ENCODE measurements at regions not wholly inside any gene's neighbourhood (a gene's known extent, or its start where the extent isn't known, plus 50 kb on each side); places are given as distances from the start of the nearest gene placed in this dataset.
"Not testable (repeated sequence)": the region's sequence is repeated elsewhere in the genome, so short reads cannot be mapped to it uniquely, and the experiment has no call there.

DNA sequence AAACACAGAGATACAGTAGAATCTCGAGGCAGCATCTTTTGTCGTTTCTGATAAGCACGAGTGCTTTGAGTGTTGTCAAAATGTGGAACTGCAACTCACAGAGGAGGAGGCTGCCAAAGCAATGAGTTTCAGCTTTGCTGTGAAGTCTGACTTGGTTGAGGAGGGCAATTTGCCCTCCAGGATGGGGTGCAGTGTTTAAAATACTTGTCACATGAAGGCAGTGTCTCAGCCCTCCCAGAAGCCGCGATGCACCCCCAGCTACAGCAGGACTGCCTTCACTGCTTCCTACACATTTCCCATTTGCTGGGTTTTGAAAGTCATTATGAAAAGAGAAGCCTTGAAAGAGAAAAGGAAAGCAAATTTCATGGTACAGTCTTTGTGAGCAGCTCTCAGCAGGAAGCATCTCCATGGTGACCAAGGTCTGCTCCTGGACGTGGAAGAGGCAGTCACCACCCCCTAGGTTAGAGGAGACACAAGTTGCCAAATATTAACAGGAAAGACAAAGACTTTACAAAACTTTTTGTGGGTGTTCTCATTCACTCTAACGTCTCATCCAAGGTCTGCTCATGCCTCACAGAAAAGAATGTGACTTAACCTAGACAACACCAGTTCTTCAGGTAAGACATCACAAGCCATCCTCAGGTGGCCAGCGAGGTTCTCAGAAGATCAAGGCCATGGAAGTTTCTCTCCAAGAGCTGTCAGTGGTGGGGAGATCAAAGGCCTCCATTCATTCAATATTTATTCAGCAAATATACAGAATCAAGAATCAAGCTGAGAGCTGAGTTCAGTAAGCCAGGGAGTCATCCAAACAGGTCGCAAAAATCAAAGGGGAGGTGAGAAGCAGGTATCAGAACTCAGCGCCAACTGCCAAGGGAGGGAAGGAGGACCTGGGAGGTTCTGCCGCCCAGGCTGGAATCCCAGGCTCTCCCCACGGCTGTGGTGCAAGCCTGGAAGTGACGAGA is 476.0 kb downstream of the EIPR1 start:
- Mint-ChIP-seq H3K27me3 (peaks cover 6% of the 10 kb centered on the region), H3K27ac (no peak overlapping the region), H3K4me3 (no peak overlapping the region), H3K36me3 (ENCODE audit: low read depth) (no peaks in the 10 kb centered on the region), H3K4me1 (peaks cover 8% of the 10 kb centered on the region)
- ATAC-seq (no peak), DNase-seq (no peak)
- H3K9me3 ChIP-seq (ENCODE audit: control insufficient read depth, low read length, poor library complexity, severe bottlenecking), result no peaks in the 10 kb centered on the region

DNA sequence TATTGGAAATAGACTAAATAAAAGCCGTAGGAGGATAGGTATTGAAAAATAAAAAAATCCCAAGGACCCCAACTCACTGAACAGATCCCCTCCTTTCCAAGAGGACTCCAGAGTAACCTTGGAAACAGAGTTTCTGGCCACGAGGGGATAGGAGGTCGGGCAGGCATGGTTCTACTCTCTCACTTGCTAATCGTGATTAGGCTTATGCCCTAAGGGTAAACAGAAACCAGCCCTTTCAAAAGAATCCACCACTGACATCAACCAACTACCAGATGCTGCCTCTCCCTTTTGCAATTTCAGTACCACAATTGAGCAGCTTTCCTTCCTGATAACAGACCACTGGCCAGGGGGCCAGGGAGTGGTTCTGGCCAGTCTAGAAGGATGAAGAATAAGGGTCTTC is 477.8 kb downstream of the EIPR1 start:
- DNase-seq, result no peak
- Mint-ChIP-seq H3K27me3 (peaks cover 6% of the 10 kb centered on the region), H3K4me3 (no peak overlapping the region), H3K4me1 (peaks cover 8% of the 10 kb centered on the region), H3K36me3 (ENCODE audit: low read depth) (no peaks in the 10 kb centered on the region), H3K27ac (no peak overlapping the region)
- no peaks in the 10 kb centered on the region for H3K9me3 ChIP-seq (ENCODE audit: control insufficient read depth, low read length, poor library complexity, severe bottlenecking)
- ATAC-seq, result no peak

DNA sequence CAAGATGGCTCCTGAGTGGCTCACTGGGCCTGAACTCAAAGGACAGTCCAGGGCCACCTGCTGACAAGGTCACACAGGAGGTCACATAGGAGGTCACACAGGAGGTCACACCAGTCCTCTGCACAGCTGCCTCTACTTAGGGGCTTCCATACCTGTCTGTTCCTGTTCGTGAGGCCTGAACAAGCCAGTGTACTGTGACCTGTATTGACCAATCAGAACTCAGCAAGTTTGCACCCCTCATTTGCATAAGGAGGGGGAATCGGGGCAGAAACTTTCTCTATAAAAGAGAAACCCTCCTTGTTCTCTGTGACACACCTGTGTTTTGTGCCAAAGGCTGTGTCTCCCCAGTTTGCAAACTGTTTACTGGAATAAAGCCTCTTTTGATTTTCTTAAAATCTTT is 478.9 kb downstream of the EIPR1 start:
- DNase-seq (no peak), ATAC-seq (no peak)
- Mint-ChIP-seq H3K4me1 (peaks cover 8% of the 10 kb centered on the region), H3K4me3 (no peak overlapping the region), H3K36me3 (ENCODE audit: low read depth) (no peaks in the 10 kb centered on the region), H3K27ac (no peak overlapping the region), H3K27me3 (peaks cover under 1% of the 10 kb centered on the region)
- H3K9me3 ChIP-seq (ENCODE audit: control insufficient read depth, low read length, poor library complexity, severe bottlenecking), result no peaks in the 10 kb centered on the region

DNA sequence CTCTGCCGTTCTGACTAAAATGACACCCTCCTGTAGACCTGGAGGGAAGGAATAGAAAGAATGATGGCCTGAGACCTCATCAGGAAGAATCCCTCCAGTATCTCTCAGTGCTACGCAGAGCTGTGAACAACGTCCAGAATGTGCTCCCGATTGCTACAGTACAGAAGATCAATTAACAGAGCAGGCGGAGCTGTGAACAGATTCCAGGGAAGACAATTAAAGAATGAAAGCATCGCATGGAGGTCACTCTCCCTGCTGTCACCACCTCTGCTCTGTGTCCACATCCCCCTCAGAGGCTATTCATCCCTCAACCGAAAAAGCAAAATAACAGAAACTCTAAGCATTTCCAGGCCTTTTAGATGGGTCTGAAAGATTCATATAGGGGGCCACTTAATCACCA is 481.0 kb downstream of the EIPR1 start:
- H3K27ac Mint-ChIP-seq, result no peak overlapping the region
- DNase-seq (no peak), ATAC-seq (no peak)
- H3K36me3 Mint-ChIP-seq (ENCODE audit: low read depth), result no peaks in the 10 kb centered on the region
- peaks cover 3% of the 10 kb centered on the region for H3K4me1 Mint-ChIP-seq
- H3K9me3 ChIP-seq (ENCODE audit: control insufficient read depth, low read length, poor library complexity, severe bottlenecking), result no peaks in the 10 kb centered on the region
- no peak overlapping the region for H3K4me3 Mint-ChIP-seq
- H3K27me3 Mint-ChIP-seq, result no peaks in the 10 kb centered on the region

DNA sequence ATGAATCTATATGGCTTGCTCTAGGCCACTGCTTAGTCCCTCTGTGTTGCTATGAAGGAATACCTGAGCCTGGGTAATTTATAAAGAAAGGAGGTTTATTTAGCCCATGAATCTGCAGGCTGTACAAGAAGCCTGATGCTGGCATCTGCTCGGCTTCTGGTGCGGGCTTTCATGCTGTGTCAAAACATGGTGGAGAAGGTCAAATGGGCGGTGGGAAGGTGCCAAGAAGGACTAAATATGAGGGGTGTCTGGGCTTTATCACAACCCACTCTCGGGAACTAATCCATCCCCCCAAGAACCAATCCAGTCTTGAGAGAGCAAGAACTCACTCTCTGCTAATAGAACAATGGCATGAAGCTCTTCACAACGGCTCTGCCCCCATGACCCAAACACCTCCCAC is 481.6 kb downstream of the EIPR1 start:
- H3K9me3 ChIP-seq (ENCODE audit: control insufficient read depth, low read length, poor library complexity, severe bottlenecking), result no peaks in the 10 kb centered on the region
- DNase-seq, result no peak
- H3K27ac Mint-ChIP-seq, result no peak overlapping the region
- no peaks in the 10 kb centered on the region for H3K4me1 Mint-ChIP-seq
- no peak for ATAC-seq
- no peak overlapping the region for H3K4me3 Mint-ChIP-seq
- H3K36me3 Mint-ChIP-seq (ENCODE audit: low read depth), result no peaks in the 10 kb centered on the region
- H3K27me3 Mint-ChIP-seq, result peaks cover 3% of the 10 kb centered on the region

DNA sequence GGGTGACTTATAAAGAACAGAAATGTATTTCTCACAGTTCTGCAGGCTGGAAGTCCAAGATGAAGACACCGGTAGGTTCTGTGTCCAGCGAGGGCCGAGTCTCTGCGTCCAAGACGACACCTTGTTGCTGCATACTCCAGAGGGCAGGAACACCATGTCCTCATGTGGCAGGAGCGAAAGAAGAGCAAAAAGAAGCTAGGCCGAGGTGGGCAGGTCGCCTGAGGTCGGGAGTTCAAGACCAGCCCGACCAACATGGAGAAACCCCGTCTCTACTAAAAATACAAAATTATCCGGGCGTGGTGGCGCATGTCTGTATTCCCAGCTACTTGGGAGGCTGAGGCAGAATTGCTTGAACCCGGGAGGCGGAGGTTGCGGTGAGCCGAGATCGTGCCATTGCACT is 483.6 kb downstream of the EIPR1 start:
- not testable (repeated sequence) for ATAC-seq; H3K9me3 ChIP-seq (ENCODE audit: control insufficient read depth, low read length, poor library complexity, severe bottlenecking); H3K36me3 Mint-ChIP-seq (ENCODE audit: low read depth); H3K4me3 Mint-ChIP-seq; DNase-seq; H3K4me1 Mint-ChIP-seq; H3K27ac Mint-ChIP-seq
- peaks cover 21% of the 10 kb centered on the region for H3K27me3 Mint-ChIP-seq

DNA sequence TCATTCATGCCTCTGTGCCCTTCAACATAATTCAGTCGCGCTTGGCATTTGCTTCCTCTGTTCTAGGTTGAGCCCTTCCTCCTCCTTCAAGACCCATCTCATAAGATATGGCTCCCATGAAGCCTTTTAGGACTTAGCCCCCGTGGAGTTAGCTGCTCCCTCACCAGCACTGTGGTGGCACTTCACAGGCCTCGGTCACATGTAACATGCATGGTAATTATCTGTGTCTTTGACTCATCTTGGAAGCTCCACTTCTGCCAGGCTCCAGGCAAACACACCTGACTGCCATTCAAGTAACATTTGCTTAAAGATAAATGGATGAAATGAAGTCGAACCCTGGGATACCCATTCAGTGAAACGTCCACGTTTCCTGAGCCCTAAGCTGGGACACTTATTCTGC is 484.7 kb downstream of the EIPR1 start:
- peaks cover 25% of the 10 kb centered on the region for H3K27me3 Mint-ChIP-seq
- H3K4me1 Mint-ChIP-seq, result no peaks in the 10 kb centered on the region
- no peak overlapping the region for H3K27ac Mint-ChIP-seq
- H3K4me3 Mint-ChIP-seq, result no peak overlapping the region
- no peak for DNase-seq
- ATAC-seq, result no peak
- H3K36me3 Mint-ChIP-seq (ENCODE audit: low read depth), result peaks cover 2% of the 10 kb centered on the region
- H3K9me3 ChIP-seq (ENCODE audit: control insufficient read depth, low read length, poor library complexity, severe bottlenecking), result no peaks in the 10 kb centered on the region

DNA sequence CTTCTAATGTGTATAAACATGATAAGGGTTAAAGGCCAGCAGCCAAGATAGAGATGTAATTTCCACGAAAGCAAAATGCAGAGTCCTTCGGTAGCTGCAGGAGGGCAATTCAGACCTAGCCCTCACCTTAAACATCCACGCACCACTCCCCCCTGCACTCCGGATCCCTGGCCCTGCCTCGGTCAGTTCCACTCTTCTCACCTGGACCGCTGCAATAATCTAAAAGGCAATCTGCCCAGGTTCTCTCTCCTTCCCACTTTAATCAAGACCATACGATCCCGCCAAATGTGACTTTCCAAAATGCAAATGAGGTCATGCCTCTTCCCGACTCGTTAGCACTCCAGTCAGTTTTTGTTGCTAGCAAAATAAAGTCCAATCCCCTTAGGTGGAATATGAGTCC is 485.2 kb downstream of the EIPR1 start:
- H3K4me3 Mint-ChIP-seq, result no peak overlapping the region
- ATAC-seq (no peak), DNase-seq (no peak)
- no peak overlapping the region for H3K27ac Mint-ChIP-seq
- H3K27me3 Mint-ChIP-seq, result peaks cover 30% of the 10 kb centered on the region
- H3K9me3 ChIP-seq (ENCODE audit: control insufficient read depth, low read length, poor library complexity, severe bottlenecking), result no peaks in the 10 kb centered on the region
- H3K4me1 Mint-ChIP-seq, result no peaks in the 10 kb centered on the region
- H3K36me3 Mint-ChIP-seq (ENCODE audit: low read depth), result peaks cover 2% of the 10 kb centered on the region

DNA sequence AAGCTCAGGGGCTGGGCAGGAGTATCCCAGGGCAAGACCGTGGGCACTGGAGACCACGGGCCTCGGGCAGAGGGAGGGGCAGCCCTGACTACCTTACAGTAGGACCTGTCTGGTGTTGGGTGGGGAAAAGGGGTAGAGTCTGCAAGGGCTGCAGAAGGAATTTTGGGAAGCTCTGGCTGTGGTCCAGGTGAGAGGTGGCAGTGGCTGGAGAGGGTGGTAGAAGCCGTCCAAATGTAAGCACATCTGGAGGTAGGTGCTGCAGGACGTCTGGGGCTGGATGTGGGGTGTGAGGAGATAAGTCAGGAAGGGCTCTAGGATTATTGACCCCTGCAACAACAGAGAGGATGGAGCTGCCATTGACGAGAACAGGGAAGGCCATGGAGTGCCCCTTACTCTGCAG is 486.7 kb downstream of the EIPR1 start:
- DNase-seq (no peak), ATAC-seq (no peak)
- Mint-ChIP-seq H3K36me3 (ENCODE audit: low read depth) (peaks cover 2% of the 10 kb centered on the region), H3K4me3 (no peak overlapping the region), H3K27ac (no peak overlapping the region), H3K4me1 (no peaks in the 10 kb centered on the region), H3K27me3 (peaks cover 35% of the 10 kb centered on the region)
- H3K9me3 ChIP-seq (ENCODE audit: control insufficient read depth, low read length, poor library complexity, severe bottlenecking), result no peaks in the 10 kb centered on the region

DNA sequence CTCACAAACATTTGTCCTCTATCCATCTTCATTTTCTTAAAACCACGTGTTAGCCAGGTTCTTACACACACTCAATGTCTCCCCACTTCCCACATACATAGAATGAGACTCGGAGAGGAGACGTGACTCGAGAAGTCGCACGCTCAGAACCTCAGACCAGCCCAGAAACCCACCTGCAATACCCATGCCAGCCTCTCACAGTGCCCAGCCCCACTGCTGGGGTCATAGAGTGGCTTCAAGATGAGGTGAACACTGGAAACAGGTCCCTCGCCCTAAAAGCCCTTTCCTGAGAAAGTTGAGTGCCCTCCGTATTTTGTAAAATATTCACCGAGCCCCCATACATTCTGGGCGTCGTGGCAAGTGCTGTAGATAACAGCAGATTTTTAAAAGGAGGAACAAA is 487.4 kb downstream of the EIPR1 start:
- Mint-ChIP-seq H3K27me3 (peaks cover 35% of the 10 kb centered on the region), H3K27ac (no peak overlapping the region), H3K4me3 (no peak overlapping the region), H3K4me1 (no peaks in the 10 kb centered on the region), H3K36me3 (ENCODE audit: low read depth) (peaks cover 2% of the 10 kb centered on the region)
- ATAC-seq (no peak), DNase-seq (no peak)
- H3K9me3 ChIP-seq (ENCODE audit: control insufficient read depth, low read length, poor library complexity, severe bottlenecking), result no peaks in the 10 kb centered on the region

DNA sequence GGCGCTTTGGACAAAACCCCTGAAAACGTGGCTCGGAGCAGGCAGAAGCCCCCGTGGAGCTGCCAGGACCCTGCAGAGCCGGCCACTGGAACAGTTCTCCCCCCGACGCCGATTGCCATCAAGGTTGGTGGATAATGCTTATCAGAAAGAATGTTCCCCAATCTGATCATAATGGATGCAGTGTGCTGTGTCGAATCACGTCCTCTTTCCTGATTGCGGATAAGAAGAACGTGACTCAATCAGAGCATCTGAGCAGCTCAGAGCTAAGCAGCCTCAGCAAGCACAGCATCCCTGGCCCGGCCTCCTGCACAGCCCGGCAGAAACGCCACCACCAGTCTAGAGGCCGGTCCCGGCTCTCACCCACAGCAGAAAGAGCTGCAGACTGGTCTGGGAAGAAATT is 488.0 kb downstream of the EIPR1 start:
- H3K27me3 Mint-ChIP-seq, result peaks cover 35% of the 10 kb centered on the region
- no peak overlapping the region for H3K27ac Mint-ChIP-seq
- no peak overlapping the region for H3K4me3 Mint-ChIP-seq
- ATAC-seq, result no peak
- H3K9me3 ChIP-seq (ENCODE audit: control insufficient read depth, low read length, poor library complexity, severe bottlenecking), result no peaks in the 10 kb centered on the region
- H3K36me3 Mint-ChIP-seq (ENCODE audit: low read depth), result peaks cover 2% of the 10 kb centered on the region
- H3K4me1 Mint-ChIP-seq, result no peaks in the 10 kb centered on the region
- no peak for DNase-seq

DNA sequence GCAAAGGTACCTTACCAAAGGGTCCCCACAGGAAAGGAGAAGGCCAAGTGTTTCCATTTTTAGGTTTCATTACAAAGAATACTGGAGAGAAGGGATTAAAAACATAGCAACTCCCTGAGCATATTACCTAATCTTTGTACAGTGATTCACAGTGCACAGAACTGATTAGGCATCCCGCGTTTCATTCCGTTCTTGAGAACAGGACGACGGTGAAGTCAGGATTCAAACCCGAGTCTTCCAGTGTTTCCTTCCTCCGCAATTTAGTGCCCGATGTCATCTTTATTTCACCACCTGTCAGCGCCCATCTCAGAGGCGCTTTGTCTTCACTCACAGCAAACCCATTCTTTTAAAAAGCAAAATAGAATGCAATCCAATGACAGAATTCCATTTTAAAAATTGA is 488.5 kb downstream of the EIPR1 start:
- peaks cover 35% of the 10 kb centered on the region for H3K27me3 Mint-ChIP-seq

DNA sequence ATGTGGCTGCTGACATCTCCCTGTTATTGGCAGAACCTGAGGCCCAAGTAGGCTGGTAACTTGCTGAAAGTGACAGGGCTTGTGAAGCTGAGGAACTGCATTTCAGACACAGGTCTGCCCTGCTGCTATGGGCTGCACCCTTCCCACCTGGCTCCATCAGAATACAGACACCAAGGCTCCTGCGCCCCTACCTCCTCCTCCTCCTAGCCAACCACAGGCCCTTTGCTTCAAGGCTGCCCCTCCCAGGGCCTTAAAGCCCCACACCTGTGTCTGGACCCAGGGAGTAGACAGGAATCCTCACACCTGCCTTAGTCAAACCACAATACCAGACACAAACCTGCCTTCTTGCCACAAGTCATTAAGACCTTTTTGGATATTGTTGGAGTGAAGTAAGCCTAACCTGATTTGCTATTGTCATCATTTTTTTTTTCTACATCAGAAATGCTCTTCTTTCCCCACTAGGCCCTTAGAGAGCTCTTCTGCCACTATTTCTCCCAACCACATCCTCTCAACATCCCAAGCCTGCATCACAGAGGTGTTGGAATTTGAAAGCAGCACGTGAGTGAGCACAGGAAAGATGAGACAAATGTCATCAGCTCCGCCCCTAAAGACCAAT is 489.7 kb downstream of the EIPR1 start:
- peaks cover 35% of the 10 kb centered on the region for H3K27me3 Mint-ChIP-seq
- H3K36me3 Mint-ChIP-seq (ENCODE audit: low read depth), result peaks cover 4% of the 10 kb centered on the region
- no peak overlapping the region for H3K27ac Mint-ChIP-seq
- H3K4me3 Mint-ChIP-seq, result no peak overlapping the region
- ATAC-seq (no peak), DNase-seq (no peak)
- no peaks in the 10 kb centered on the region for H3K4me1 Mint-ChIP-seq
- H3K9me3 ChIP-seq (ENCODE audit: control insufficient read depth, low read length, poor library complexity, severe bottlenecking), result no peaks in the 10 kb centered on the region

More for the DNA sequence above, 488.5 kb downstream of the EIPR1 start:
- H3K4me3 Mint-ChIP-seq, result no peak overlapping the region
- H3K4me1 Mint-ChIP-seq, result no peaks in the 10 kb centered on the region
- peaks cover 2% of the 10 kb centered on the region for H3K36me3 Mint-ChIP-seq (ENCODE audit: low read depth)
- ATAC-seq, result no peak
- no peak overlapping the region for H3K27ac Mint-ChIP-seq
- DNase-seq, result no peak
- no peaks in the 10 kb centered on the region for H3K9me3 ChIP-seq (ENCODE audit: control insufficient read depth, low read length, poor library complexity, severe bottlenecking)

DNA sequence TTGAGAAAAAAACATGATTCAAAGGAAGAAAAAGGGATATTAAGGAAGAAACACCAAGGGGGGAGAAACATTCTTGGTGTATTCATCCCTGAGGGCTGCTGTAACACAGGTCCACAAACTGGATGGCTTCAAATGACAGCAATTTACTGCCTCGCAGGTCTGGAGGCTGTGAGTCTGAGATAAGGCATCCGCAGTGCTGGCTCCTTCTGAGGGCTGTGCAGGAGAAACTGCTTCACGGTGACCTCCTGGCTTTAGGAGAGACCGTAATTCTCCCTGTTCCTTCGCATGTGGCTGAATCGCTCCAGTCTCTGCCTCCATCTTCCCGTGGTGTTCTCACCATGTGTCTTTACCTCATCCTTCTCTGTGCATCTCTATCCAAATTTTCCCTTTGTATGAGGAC is 490.7 kb downstream of the EIPR1 start:
- H3K36me3 Mint-ChIP-seq (ENCODE audit: low read depth), result peaks cover 5% of the 10 kb centered on the region
- no peak for DNase-seq
- H3K27me3 Mint-ChIP-seq, result peaks cover 35% of the 10 kb centered on the region
- H3K9me3 ChIP-seq (ENCODE audit: control insufficient read depth, low read length, poor library complexity, severe bottlenecking), result no peaks in the 10 kb centered on the region
- H3K4me1 Mint-ChIP-seq, result no peaks in the 10 kb centered on the region
- no peak overlapping the region for H3K27ac Mint-ChIP-seq
- no peak overlapping the region for H3K4me3 Mint-ChIP-seq
- no peak for ATAC-seq

All from T-helper 17 cell (primary cell).